Lower lobe of right lung (tissue), 2 donors: ENCODE measurements at regions not wholly inside any gene's neighbourhood (a gene's known extent, or its start where the extent isn't known, plus 50 kb on each side); places are given as distances from the start of the nearest gene placed in this dataset.

Source experiments
- ATAC-seq, 2 donors: fragments of 200-7000 bp; cut with Tn5 transposase; one replicate each; pipeline ENCODE4 v1.9.1; 2020 to 2022; ENCODE audit warnings: mild to moderate bottlenecking in 2 of 2, moderate library complexity in 2 of 2
- DNase-seq: peaks from one replicate; pipeline ENCODE4 v3.0.0-alpha.2; 2020
- H3K27ac ChIP-seq: fragments of 200-600 bp; one replicate; pipeline ENCODE4 v1.8.0; 2022
- H3K27me3 ChIP-seq: fragments of 200-600 bp; one replicate; pipeline ENCODE4 v1.8.0; 2022; ENCODE audit warnings: low read depth
- H3K36me3 ChIP-seq: fragments of 200-600 bp; one replicate; pipeline ENCODE4 v1.8.0; 2022; ENCODE audit warnings: mild to moderate bottlenecking
- H3K4me1 ChIP-seq: fragments of 200-600 bp; one replicate; pipeline ENCODE4 v1.8.0; 2022
- H3K4me3 ChIP-seq: fragments of 200-600 bp; one replicate; pipeline ENCODE4 v1.8.0; 2022; ENCODE audit warnings: mild to moderate bottlenecking
- H3K9me3 ChIP-seq: fragments of 200-600 bp; one replicate; pipeline ENCODE4 v1.8.0; 2022
- intact Hi-C: fragments of 100-400 bp; cut with DNase I; formaldehyde crosslinking; loops from one replicate; pipeline ENCODE4 v1.11.0; 2022
- TF ChIP-seq, protein P1 (sequence below): fragments of 200-600 bp; IDR thresholded peaks from one replicate; pipeline ENCODE4 v1.8.0; 2022; ENCODE audit warnings: antibody characterized with exemption, mild to moderate bottlenecking
- donor health status: DM: no; HTN: yes; CAD: no; lungs with severe emphysema.

DNA sequence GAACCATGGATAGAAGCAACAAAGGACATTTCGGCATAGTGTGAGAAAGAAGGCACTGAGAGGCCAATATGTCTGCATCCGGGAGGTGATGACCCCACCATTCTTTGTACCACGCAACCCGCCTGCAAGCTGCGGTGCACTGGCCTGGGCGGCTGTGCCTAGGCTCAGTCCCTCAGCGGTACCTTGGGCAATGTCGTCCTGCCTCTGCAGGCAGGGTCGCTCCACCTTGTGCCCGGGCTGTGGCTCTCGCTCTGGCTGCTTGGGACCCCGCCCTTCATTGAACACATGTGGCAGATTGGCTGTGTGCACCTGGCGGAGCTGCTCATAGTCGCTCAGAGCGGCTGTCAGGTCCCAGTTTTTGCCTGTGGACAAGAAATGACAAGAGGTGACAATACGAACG lies 243.2 kb downstream of the KLF13 start:
- Histone ChIP-seq H3K9me3 (no peaks in the 10 kb centered on the region), H3K27me3 (no peaks in the 10 kb centered on the region), H3K4me1 (no peaks in the 10 kb centered on the region), H3K36me3 (no peaks in the 10 kb centered on the region), H3K27ac (no peak overlapping the region), H3K4me3 (no peak overlapping the region)
- ATAC-seq = no peak
- DNase-seq = no peak
- intact Hi-C loops = no loop called here
- TF ChIP-seq, protein P1, sequence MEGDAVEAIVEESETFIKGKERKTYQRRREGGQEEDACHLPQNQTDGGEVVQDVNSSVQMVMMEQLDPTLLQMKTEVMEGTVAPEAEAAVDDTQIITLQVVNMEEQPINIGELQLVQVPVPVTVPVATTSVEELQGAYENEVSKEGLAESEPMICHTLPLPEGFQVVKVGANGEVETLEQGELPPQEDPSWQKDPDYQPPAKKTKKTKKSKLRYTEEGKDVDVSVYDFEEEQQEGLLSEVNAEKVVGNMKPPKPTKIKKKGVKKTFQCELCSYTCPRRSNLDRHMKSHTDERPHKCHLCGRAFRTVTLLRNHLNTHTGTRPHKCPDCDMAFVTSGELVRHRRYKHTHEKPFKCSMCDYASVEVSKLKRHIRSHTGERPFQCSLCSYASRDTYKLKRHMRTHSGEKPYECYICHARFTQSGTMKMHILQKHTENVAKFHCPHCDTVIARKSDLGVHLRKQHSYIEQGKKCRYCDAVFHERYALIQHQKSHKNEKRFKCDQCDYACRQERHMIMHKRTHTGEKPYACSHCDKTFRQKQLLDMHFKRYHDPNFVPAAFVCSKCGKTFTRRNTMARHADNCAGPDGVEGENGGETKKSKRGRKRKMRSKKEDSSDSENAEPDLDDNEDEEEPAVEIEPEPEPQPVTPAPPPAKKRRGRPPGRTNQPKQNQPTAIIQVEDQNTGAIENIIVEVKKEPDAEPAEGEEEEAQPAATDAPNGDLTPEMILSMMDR = no peak

DNA sequence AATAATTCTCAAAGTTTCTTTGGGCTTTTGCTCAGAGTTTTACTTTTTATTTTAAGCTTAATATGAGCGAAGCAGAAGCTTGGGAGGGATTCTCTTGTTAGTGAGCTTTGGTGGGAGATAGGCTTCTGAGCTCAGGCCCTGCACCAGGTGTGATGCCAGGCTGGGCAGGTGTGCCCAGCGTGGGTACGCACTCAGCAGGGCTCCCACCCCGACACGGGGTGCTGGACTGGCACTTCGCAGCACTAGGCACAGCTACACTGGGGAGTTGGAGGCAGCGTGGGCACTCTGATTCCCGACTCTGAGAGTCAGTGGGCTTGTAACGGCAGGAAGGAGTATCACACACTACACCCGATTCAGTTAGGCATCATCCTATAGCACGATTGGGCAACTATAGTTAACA lies 244.0 kb downstream of the KLF13 start:
- H3K4me1 ChIP-seq = no peaks in the 10 kb centered on the region
- no peaks in the 10 kb centered on the region for H3K36me3 ChIP-seq
- no peaks in the 10 kb centered on the region for H3K9me3 ChIP-seq
- H3K4me3 ChIP-seq = no peak overlapping the region
- H3K27me3 ChIP-seq = no peaks in the 10 kb centered on the region
- intact Hi-C loops = no loop called here
- DNase-seq (no peak), ATAC-seq (no peak)
- TF ChIP-seq, protein P1 = no peak
- H3K27ac ChIP-seq = no peak overlapping the region

DNA sequence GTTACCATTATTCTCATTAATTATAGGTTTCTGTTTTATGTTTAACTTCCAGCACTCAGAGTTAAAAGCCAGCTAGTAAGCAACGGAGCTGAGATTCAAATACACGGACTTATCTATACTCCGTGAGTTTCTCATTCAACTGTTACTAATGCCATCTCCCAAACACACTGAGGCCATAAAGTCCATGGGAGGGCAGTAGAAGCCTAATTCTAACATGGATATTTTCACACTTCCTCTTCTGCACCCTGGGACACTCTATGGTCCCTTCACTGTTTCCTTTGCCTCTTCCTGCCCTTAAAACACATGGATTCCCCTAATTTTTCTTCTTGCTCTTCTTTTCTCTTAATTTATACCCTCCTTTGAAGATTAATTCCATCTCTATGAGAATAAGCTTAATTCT lies 245.0 kb downstream of the KLF13 start:
- DNase-seq (no peak), ATAC-seq (no peak)
- Histone ChIP-seq H3K36me3 (no peaks in the 10 kb centered on the region), H3K4me1 (no peaks in the 10 kb centered on the region), H3K9me3 (no peaks in the 10 kb centered on the region), H3K27ac (no peak overlapping the region), H3K4me3 (no peak overlapping the region), H3K27me3 (no peaks in the 10 kb centered on the region)
- intact Hi-C loops = no loop called here
- TF ChIP-seq, protein P1 = no peak

DNA sequence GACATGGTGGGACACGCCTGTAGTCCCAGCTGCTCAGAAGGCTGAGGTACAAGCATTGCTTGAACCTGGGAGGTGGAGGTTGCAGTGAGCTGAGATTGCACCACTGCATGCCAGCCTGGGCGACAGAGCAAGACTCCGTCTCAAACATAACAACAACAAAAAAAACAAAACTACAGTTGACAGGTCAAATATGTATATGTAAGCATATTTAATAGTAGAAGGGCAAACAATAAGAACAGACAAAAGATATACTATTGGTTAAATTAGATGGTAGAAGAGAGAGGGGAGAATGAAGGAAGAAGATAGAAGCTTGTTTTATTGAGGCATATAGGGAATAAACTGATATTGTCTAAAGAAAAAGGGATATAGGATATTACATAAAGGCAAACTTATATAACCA lies 247.1 kb downstream of the KLF13 start:
- DNase-seq (no peak), ATAC-seq (no peak)
- Histone ChIP-seq H3K36me3 (no peaks in the 10 kb centered on the region), H3K27ac (no peak overlapping the region), H3K27me3 (no peaks in the 10 kb centered on the region), H3K4me3 (no peak overlapping the region), H3K4me1 (no peaks in the 10 kb centered on the region), H3K9me3 (no peaks in the 10 kb centered on the region)
- intact Hi-C loops = no loop called here
- TF ChIP-seq, protein P1 = no peak

DNA sequence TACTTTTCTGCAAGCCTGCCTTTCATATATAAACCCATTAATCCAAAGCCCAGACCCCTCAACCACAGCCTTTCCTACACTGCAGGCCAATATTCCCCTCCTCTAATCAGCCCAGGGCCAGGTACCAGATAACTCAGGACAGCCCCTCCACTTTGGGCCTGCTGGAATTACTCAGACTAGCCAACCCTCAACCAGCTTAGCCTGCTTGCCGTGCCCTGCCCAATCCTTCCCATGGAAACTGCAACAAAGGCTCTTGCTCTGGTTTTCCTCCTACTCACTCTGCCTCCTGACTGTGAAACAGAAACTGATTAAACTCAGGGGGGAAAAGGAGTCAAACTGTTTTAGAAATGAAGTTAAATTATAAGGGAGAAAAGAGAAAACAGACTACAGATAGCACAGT lies 248.1 kb downstream of the KLF13 start:
- H3K4me1 ChIP-seq = no peaks in the 10 kb centered on the region
- H3K36me3 ChIP-seq = no peaks in the 10 kb centered on the region
- H3K27ac ChIP-seq = no peak overlapping the region
- ATAC-seq (no peak), DNase-seq (no peak)
- H3K27me3 ChIP-seq = no peaks in the 10 kb centered on the region
- TF ChIP-seq, protein P1 = no peak
- H3K4me3 ChIP-seq = no peak overlapping the region
- intact Hi-C loops = no loop called here
- no peaks in the 10 kb centered on the region for H3K9me3 ChIP-seq

DNA sequence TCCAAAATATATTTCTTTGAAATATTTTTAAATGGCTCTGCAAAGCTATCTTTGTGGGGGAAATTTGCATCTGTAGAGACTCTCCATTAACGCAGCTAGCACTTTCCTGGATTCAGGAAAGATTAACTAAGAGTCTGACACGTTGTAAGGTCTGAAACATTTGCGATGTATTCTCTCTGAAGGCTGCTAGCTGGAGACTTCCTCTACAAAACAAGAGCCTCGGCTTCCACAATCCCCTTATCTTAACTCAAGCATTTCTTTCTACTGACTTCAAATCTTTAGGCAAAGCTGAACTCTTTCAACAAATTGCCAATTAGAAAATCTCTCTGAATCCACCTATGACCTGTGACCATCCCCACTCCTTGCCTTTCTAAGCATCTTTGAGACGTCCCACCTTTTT lies 250.5 kb downstream of the KLF13 start:
- intact Hi-C loops = no loop called here
- Histone ChIP-seq H3K27ac (no peak overlapping the region), H3K4me1 (no peaks in the 10 kb centered on the region), H3K27me3 (no peaks in the 10 kb centered on the region), H3K36me3 (no peaks in the 10 kb centered on the region), H3K9me3 (peaks cover 10% of the 10 kb centered on the region), H3K4me3 (no peak overlapping the region)
- DNase-seq (no peak), ATAC-seq (no peak)
- TF ChIP-seq, protein P1 = no peak
